ENCODE measurements at regions not wholly inside any gene's neighbourhood (a gene's known extent, or its start where the extent isn't known, plus 50 kb on each side); places are given as distances from the start of the nearest gene placed in this dataset.

GRCh38 chr12:116453631-116454030, 105.5 kb upstream of the MAP1LC3B2 start:
- no peak overlapping the region for H3K27ac ChIP-seq
- TF ChIP-seq CTCF (IDR thresholded peaks at IDR 0.05), result no peak
- H3K4me1 ChIP-seq, result peaks cover 0 to 12% of the 10 kb centered on the region in 2 donors
- intact Hi-C loops (cut with DNase I; ENCODE audit: low total_unique reads), result loop anchor here (10.0 kb wide), 1 partner anchor 71 kb away; no protein-coding TSS in a partner anchor
- H3K9me3 ChIP-seq, result no peaks in the 10 kb centered on the region
- H3K27me3 ChIP-seq, result no peaks in the 10 kb centered on the region
- no peak for DNase-seq (ENCODE audit: low spot score in 2 of 2)
- H3K4me3 ChIP-seq, result no peak overlapping the region
- no peaks in the 10 kb centered on the region for H3K36me3 ChIP-seq

- H3K4me1 ChIP-seq, result peaks cover 0 to 12% of the 10 kb centered on the region in 2 donors
- H3K9me3 ChIP-seq, result no peaks in the 10 kb centered on the region
- no peak for DNase-seq (ENCODE audit: low spot score in 2 of 2)
- no peaks in the 10 kb centered on the region for H3K27me3 ChIP-seq
- H3K27ac ChIP-seq, result no peak overlapping the region
- H3K36me3 ChIP-seq, result no peaks in the 10 kb centered on the region
- TF ChIP-seq CTCF (IDR thresholded peaks at IDR 0.05) (no peak), POLR2AphosphoS5 (IDR thresholded peaks at IDR 0.05) (no peak), POLR2A (IDR thresholded peaks at IDR 0.05) (no peak)
- intact Hi-C loops (cut with DNase I; ENCODE audit: low total_unique reads), result loop anchor here (10.0 kb wide), 1 partner anchor 71 kb away; no protein-coding TSS in a partner anchor
- no peak overlapping the region for H3K4me3 ChIP-seq
Observed at GRCh38 chr12:116454076-116454475, 105.1 kb upstream of the MAP1LC3B2 start.

GRCh38 chr12:116454950-116455447, 104.2 kb upstream of the MAP1LC3B2 start:
- peaks cover 0 to 12% of the 10 kb centered on the region in 2 donors for H3K4me1 ChIP-seq
- H3K4me3 ChIP-seq, result peak overlapping the region in 1 of 3 donors; percentile 27
- intact Hi-C loops (cut with DNase I; ENCODE audit: low total_unique reads), result loop anchor here (10.0 kb wide), 1 partner anchor 70 kb away; no protein-coding TSS in a partner anchor
- H3K27me3 ChIP-seq, result no peaks in the 10 kb centered on the region
- no peaks in the 10 kb centered on the region for H3K36me3 ChIP-seq
- no peaks in the 10 kb centered on the region for H3K9me3 ChIP-seq
- no peak for DNase-seq (ENCODE audit: low spot score in 2 of 2)
- H3K27ac ChIP-seq, result peak overlapping the region; percentile 88 to 90
- TF ChIP-seq POLR2AphosphoS5 (IDR thresholded peaks at IDR 0.05), result no peak
- TF ChIP-seq CTCF (IDR thresholded peaks at IDR 0.05), result no peak
- TF ChIP-seq POLR2A (IDR thresholded peaks at IDR 0.05), result no peak

- peaks cover 0 to 12% of the 10 kb centered on the region in 2 donors for H3K4me1 ChIP-seq
- H3K36me3 ChIP-seq, result no peaks in the 10 kb centered on the region
- peak overlapping the region; percentile 88 to 90 for H3K27ac ChIP-seq
- no peaks in the 10 kb centered on the region for H3K9me3 ChIP-seq
- intact Hi-C loops (cut with DNase I; ENCODE audit: low total_unique reads), result loop anchor here (10.0 kb wide), 1 partner anchor 69 kb away; no protein-coding TSS in a partner anchor
- DNase-seq (ENCODE audit: low spot score in 2 of 2), result peak; percentile 75 to 93
- TF ChIP-seq POLR2AphosphoS5 (IDR thresholded peaks at IDR 0.05), result peak; percentile 56 to 74 (median 68)
- no peak for TF ChIP-seq POLR2A (IDR thresholded peaks at IDR 0.05)
- no peak for TF ChIP-seq CTCF (IDR thresholded peaks at IDR 0.05)
- H3K27me3 ChIP-seq, result no peaks in the 10 kb centered on the region
- H3K4me3 ChIP-seq, result peak overlapping the region; percentile 7 to 27 (median 12)
Observed at GRCh38 chr12:116455540-116456329, 103.4 kb upstream of the MAP1LC3B2 start.

Data from breast epithelium (tissue), 4 donors.